DOHH2 (cell line): ENCODE measurements at regions not wholly inside any gene's neighbourhood (a gene's known extent, or its start where the extent isn't known, plus 50 kb on each side); places are given as distances from the start of the nearest gene placed in this dataset.

ENCODE experiments used
- H3F3A ChIP-seq: fragments of 200-600 bp; sonication (generic), shearing (Covaris generic); 2 replicates; pipeline ENCODE4 v1.6.0; 2016; ENCODE audit warnings: antibody characterized with exemption, mild to moderate bottlenecking; ENCODE audit not compliant: control insufficient read depth, insufficient read depth
- H3K27ac ChIP-seq: fragments of 200-600 bp; sonication (generic); 2 replicates; pipeline ENCODE4 v1.5.1; 2014; ENCODE audit warnings: low read depth, mild to moderate bottlenecking, low read length, moderate library complexity
- H3K27me3 ChIP-seq: fragments of 200-600 bp; sonication (generic); 2 replicates; pipeline ENCODE4 v1.6.1; 2014; ENCODE audit warnings: mild to moderate bottlenecking, low read length, mixed read lengths; ENCODE audit not compliant: control insufficient read depth
- H3K36me3 ChIP-seq: fragments of 200-600 bp; sonication (generic); 2 replicates; pipeline ENCODE4 v1.6.1; 2014; ENCODE audit warnings: mild to moderate bottlenecking, low read length, moderate library complexity, mixed read lengths; ENCODE audit not compliant: control insufficient read depth
- H3K4me1 ChIP-seq: fragments of 200-600 bp; sonication (generic); 2 replicates; pipeline ENCODE4 v1.6.1; 2014; ENCODE audit warnings: mild to moderate bottlenecking, low read length, mixed read lengths; ENCODE audit not compliant: control insufficient read depth
- H3K4me2 ChIP-seq: fragments of 200-600 bp; sonication (generic); 2 replicates; pipeline ENCODE4 v1.6.0; 2014; ENCODE audit warnings: mild to moderate bottlenecking, low read length, moderate library complexity
- H3K4me3 ChIP-seq: fragments of 200-600 bp; sonication (generic); 2 replicates; pipeline ENCODE4 v1.5.1; 2014; ENCODE audit warnings: mild to moderate bottlenecking, low read length, mixed read lengths
- H3K79me2 ChIP-seq: fragments of 200-600 bp; sonication (generic); 2 replicates; pipeline ENCODE4 v1.6.1; 2014; ENCODE audit warnings: mild to moderate bottlenecking, low read length, mixed read lengths; ENCODE audit not compliant: control insufficient read depth
- H3K9me2 ChIP-seq: fragments of 200-600 bp; sonication (generic); replicated peaks from 2 replicates; pipeline ENCODE4 v1.6.1; 2014; ENCODE audit warnings: mild to moderate bottlenecking, low read length, mixed read lengths; ENCODE audit not compliant: control insufficient read depth
- H3K9me3 ChIP-seq: fragments of 200-600 bp; sonication (generic); 2 replicates; pipeline ENCODE4 v1.6.1; 2014; ENCODE audit warnings: antibody characterized with exemption, low read length, mixed read lengths; ENCODE audit not compliant: control insufficient read depth, insufficient read depth
- H4K20me1 ChIP-seq: fragments of 200-600 bp; sonication (generic); 2 replicates; pipeline ENCODE4 v1.6.0; 2014; ENCODE audit warnings: low read depth, mild to moderate bottlenecking, antibody characterized with exemption, low read length, moderate library complexity; ENCODE audit not compliant: control insufficient read depth, insufficient read depth
- CTCF ChIP-seq: fragments of 200-600 bp; sonication (generic); IDR thresholded peaks from one replicate; pipeline ENCODE4 v1.5.1; 2014; ENCODE audit warnings: antibody characterized with exemption, mild to moderate bottlenecking, low read depth, low read length; ENCODE audit not compliant: poor library complexity, severe bottlenecking
- EZH2phosphoT487 ChIP-seq: fragments of 200-600 bp; sonication (generic); IDR thresholded peaks from 2 replicates; pipeline ENCODE4 v1.6.1; 2017; ENCODE audit warnings: borderline replicate concordance, mild to moderate bottlenecking, antibody characterized with exemption, low read length, moderate library complexity, mixed read lengths

DNA sequence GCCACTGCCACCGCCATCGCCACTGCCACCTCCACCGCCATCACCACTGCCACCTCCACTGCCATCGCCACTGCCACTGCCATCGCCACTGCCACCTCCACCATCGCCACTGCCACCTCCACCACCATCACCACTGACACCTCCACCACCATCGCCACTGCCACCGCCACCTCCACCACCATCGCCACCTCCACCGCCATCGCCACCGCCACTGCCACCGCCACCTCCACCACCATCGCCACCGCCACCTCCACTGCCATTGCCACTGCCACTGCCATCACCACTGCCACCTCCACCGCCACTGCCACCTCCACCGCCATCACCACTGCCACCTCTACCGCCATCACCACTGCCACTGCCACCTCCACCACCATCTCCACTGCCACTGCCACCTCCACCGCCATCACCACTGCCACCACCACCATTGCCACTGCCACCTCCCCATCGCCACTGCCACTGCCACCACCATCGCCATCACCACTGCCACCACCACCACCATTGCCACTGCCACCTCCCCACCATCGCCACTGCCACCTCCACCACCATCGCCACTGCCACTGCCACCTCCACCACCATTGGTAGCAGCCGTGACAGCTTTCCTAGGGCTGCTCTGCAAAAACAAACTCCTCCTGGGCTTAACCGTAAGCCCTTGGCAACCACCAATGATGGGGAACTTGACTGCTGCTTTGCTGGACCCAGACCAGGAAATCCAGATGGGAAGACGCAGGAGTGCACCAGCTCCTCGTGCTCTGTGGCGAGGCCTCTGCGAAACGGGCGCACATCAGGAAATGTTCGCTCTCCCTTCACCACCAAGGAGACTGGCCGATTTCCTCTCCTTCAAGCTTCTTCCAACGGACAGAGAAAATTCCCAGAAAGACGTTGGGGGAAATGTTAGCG, 147.2 kb downstream of the RBFOX3 start:
- Histone ChIP-seq H3K36me3 (no peaks in the 10 kb centered on the region), H3F3A (no peaks in the 10 kb centered on the region), H4K20me1 (no peaks in the 10 kb centered on the region), H3K4me2 (no peak overlapping the region), H3K27me3 (no peaks in the 10 kb centered on the region), H3K79me2 (no peaks in the 10 kb centered on the region), H3K4me1 (no peaks in the 10 kb centered on the region), H3K9me2 (no peaks in the 10 kb centered on the region), H3K27ac (no peak overlapping the region), H3K4me3 (no peak overlapping the region), H3K9me3 (no peaks in the 10 kb centered on the region)
- no peak for TF ChIP-seq CTCF
- TF ChIP-seq EZH2phosphoT487, result no peak

DNA sequence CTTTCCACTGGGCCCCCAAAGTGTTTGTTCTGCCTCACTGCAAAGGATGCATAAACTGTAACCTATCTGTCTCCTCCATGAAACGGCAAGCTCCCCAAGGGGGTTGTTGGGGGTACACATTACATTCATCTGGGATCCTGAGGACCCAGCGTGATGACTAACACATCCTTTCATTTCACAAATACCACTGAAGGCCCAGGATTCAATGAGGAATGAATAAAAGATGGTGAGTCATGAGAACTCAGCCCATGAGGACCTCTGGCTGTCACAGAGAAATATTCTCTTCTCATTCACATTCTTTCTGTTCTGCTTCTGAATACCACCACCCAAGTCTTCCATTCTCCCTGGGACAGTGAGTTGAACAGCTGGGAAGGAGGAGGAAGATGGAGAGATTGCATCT, 149.8 kb downstream of the RBFOX3 start:
- no peaks in the 10 kb centered on the region for H3K4me1 ChIP-seq
- no peaks in the 10 kb centered on the region for H3K9me3 ChIP-seq
- no peaks in the 10 kb centered on the region for H3K27me3 ChIP-seq
- H3F3A ChIP-seq, result no peaks in the 10 kb centered on the region
- TF ChIP-seq EZH2phosphoT487, result no peak
- TF ChIP-seq CTCF, result no peak
- H3K4me3 ChIP-seq, result no peak overlapping the region
- H4K20me1 ChIP-seq, result no peaks in the 10 kb centered on the region
- H3K36me3 ChIP-seq, result no peaks in the 10 kb centered on the region
- H3K79me2 ChIP-seq, result no peaks in the 10 kb centered on the region
- no peak overlapping the region for H3K27ac ChIP-seq
- no peaks in the 10 kb centered on the region for H3K9me2 ChIP-seq
- H3K4me2 ChIP-seq, result no peak overlapping the region

- no peaks in the 10 kb centered on the region for H4K20me1 ChIP-seq
- no peaks in the 10 kb centered on the region for H3K9me2 ChIP-seq
- no peaks in the 10 kb centered on the region for H3K79me2 ChIP-seq
- no peak overlapping the region for H3K27ac ChIP-seq
- no peaks in the 10 kb centered on the region for H3K27me3 ChIP-seq
- H3K4me1 ChIP-seq, result no peaks in the 10 kb centered on the region
- TF ChIP-seq CTCF, result no peak
- no peak for TF ChIP-seq EZH2phosphoT487
- no peak overlapping the region for H3K4me3 ChIP-seq
- no peaks in the 10 kb centered on the region for H3K36me3 ChIP-seq
- no peaks in the 10 kb centered on the region for H3F3A ChIP-seq
- H3K9me3 ChIP-seq, result no peaks in the 10 kb centered on the region
- no peak overlapping the region for H3K4me2 ChIP-seq
These were observed 151.0 kb downstream of the RBFOX3 start for GRCh38 chr17:79459846-79460245.
